Activated CD4-positive, alpha-beta T cell treated with anti-CD3 and anti-CD28 coated beads for 36 hours (primary cell): ENCODE measurements at regions not wholly inside any gene's neighbourhood (a gene's known extent, or its start where the extent isn't known, plus 50 kb on each side); places are given as distances from the start of the nearest gene placed in this dataset.

Experiments
- ATAC-seq: fragments of 200-7000 bp; cut with Tn5 transposase; one replicate; pipeline ENCODE4 v1.10.0; 2021; ENCODE audit warnings: mild to moderate bottlenecking, moderate library complexity
- CTCF ChIA-PET: fragments of 350-600 bp; sonication (Branson Sonifier 250); formaldehyde crosslinking; loops from one replicate; lab custom pipeline; 2021; ENCODE audit warnings: antibody characterized with exemption; lab: Charles Lee
- POLR2A ChIA-PET: fragments of 350-600 bp; sonication (Branson Sonifier 250); formaldehyde crosslinking; loops from one replicate; lab custom pipeline; 2021; ENCODE audit warnings: antibody characterized with exemption, inconsistent platforms; lab: Charles Lee
- DNase-seq: peaks from one replicate; pipeline ENCODE4 v3.0.0-alpha.2; 2020
- H3K27ac Mint-ChIP-seq: one replicate; pipeline ENCODE4 v1.8.0; 2021; ENCODE audit warnings: mixed read lengths
- H3K27me3 Mint-ChIP-seq: one replicate; pipeline ENCODE4 v1.8.0; 2021; ENCODE audit warnings: mixed read lengths
- H3K36me3 Mint-ChIP-seq: one replicate; pipeline ENCODE4 v1.8.0; 2021; ENCODE audit warnings: low read depth, mixed read lengths
- H3K4me1 Mint-ChIP-seq: one replicate; pipeline ENCODE4 v1.8.0; 2021; ENCODE audit warnings: mixed read lengths
- H3K4me3 Mint-ChIP-seq: one replicate; pipeline ENCODE4 v1.8.0; 2021; ENCODE audit warnings: mild to moderate bottlenecking, moderate library complexity, mixed read lengths
- H3K9me3 Mint-ChIP-seq: one replicate; pipeline ENCODE4 v1.8.0; 2021; ENCODE audit warnings: low read depth, mixed read lengths
- intact Hi-C, 2 experiments: fragments of 100-400 bp; cut with DNase I in 1 of 2; cut with micrococcal nuclease in 1 of 2; formaldehyde crosslinking; loops; one replicate each; pipeline versions ENCODE4 v1.14.2 to v1.15.1; 2022 to 2024; cut with DNase I, micrococcal nuclease

DNA sequence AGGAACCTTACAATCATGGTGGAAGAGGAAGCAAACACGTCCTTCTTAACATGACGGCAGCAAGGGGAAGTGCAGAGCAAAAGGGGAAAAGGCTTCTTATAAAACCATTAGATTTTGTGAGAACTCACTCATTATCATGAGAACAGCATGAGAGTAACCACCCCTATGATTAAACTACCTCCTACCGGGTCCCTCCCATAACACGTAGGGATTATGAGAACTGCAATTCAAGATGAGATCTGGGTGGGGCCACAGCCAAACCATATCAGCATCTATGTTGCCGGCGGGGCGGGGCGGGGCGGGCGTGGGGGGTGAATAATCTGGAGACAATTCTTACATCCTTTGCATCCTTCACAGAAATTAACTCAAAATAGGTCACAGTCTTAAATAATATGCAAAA lies 58.8 kb upstream of the GFPT2 start:
- H3K9me3 Mint-ChIP-seq = peaks cover 4% of the 10 kb centered on the region
- H3K4me3 Mint-ChIP-seq = no peak overlapping the region
- CTCF ChIA-PET = no interaction called here
- POLR2A ChIA-PET = no interaction called here
- H3K4me1 Mint-ChIP-seq = no peaks in the 10 kb centered on the region
- DNase-seq (no peak), ATAC-seq (no peak)
- intact Hi-C loops = no loop called here
- peaks cover 4% of the 10 kb centered on the region for H3K27me3 Mint-ChIP-seq
- H3K27ac Mint-ChIP-seq = no peak overlapping the region
- H3K36me3 Mint-ChIP-seq = no peaks in the 10 kb centered on the region

DNA sequence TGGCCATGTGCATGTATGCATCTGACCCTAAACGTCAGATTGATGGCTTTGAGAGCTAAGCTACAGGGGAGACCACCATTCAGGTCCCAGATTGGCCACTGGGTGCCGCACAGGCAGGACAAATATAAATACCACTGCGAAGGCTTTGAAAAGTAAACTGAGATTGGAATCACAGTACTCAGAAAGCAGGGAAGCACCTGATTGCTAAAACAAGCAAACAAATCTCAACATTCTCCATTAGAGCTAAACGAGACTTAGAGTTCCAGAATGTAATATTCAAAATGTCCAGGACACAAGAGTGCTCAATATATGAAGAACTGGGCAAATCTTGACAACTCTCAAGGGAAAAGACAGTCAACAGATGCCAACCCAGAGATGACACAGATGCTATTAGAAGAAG lies 61.0 kb upstream of the GFPT2 start:
- ChIA-PET CTCF (interaction anchor here (0.6 kb wide), 1 partner anchor 22 kb away, joined by 4 read pairs; no protein-coding TSS in a partner anchor), POLR2A (no interaction called here)
- no peak overlapping the region for H3K27ac Mint-ChIP-seq
- peaks cover 4% of the 10 kb centered on the region for H3K9me3 Mint-ChIP-seq
- H3K4me3 Mint-ChIP-seq = no peak overlapping the region
- no peak for DNase-seq
- no peak for ATAC-seq
- intact Hi-C loops = no loop called here
- H3K4me1 Mint-ChIP-seq = no peaks in the 10 kb centered on the region
- no peaks in the 10 kb centered on the region for H3K36me3 Mint-ChIP-seq
- H3K27me3 Mint-ChIP-seq = no peaks in the 10 kb centered on the region

GRCh38 chr5:180421672-180422071 lies 68.5 kb upstream of the GFPT2 start:
- H3K27ac Mint-ChIP-seq = no peak overlapping the region
- ChIA-PET POLR2A (interaction anchor here (0.7 kb wide), 1 partner anchor 69 kb away, joined by 3 read pairs; no protein-coding TSS in a partner anchor), CTCF (no interaction called here)
- intact Hi-C loops = no loop called here
- DNase-seq = no peak
- H3K9me3 Mint-ChIP-seq = no peaks in the 10 kb centered on the region
- no peak overlapping the region for H3K4me3 Mint-ChIP-seq
- ATAC-seq = no peak
- no peaks in the 10 kb centered on the region for H3K27me3 Mint-ChIP-seq
- H3K4me1 Mint-ChIP-seq = no peaks in the 10 kb centered on the region
- H3K36me3 Mint-ChIP-seq = no peaks in the 10 kb centered on the region

DNA sequence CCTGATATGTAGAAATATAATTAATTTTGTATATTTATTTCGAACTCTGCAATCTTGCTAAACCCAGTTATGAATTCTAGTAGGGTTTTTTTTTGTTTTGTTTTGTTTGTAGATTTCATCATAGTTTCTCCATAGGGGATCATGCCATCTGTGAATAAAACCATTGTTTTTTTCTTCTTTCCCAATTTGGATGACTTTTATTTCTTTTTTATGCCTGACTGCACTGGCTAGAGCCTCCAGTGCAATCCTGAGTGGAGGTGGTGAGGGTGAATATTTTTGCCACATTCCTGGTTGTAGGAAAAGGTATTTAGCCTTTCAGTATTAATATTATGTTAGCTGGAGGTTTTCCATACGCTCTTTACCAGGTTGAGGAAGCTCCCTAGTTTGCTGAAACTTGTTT lies 70.0 kb upstream of the GFPT2 start:
- no peak for DNase-seq

GRCh38 chr5:180423598-180423997 lies 70.5 kb upstream of the GFPT2 start:
- H3K4me3 Mint-ChIP-seq = no peak overlapping the region
- CTCF ChIA-PET = interaction anchor here (0.6 kb wide), 1 partner anchor 184 kb away, joined by 3 read pairs; no protein-coding TSS in a partner anchor
- POLR2A ChIA-PET = no interaction called here
- no peak for ATAC-seq
- H3K27ac Mint-ChIP-seq = no peak overlapping the region
- H3K36me3 Mint-ChIP-seq = no peaks in the 10 kb centered on the region
- H3K9me3 Mint-ChIP-seq = no peaks in the 10 kb centered on the region
- no peaks in the 10 kb centered on the region for H3K4me1 Mint-ChIP-seq
- intact Hi-C loops = no loop called here
- no peaks in the 10 kb centered on the region for H3K27me3 Mint-ChIP-seq
- DNase-seq = no peak

More for the DNA sequence above, 70.0 kb upstream of the GFPT2 start:
- Mint-ChIP-seq H3K4me1 (no peaks in the 10 kb centered on the region), H3K27ac (no peak overlapping the region), H3K9me3 (no peaks in the 10 kb centered on the region), H3K36me3 (no peaks in the 10 kb centered on the region), H3K4me3 (no peak overlapping the region), H3K27me3 (no peaks in the 10 kb centered on the region)
- CTCF ChIA-PET = interaction anchor here (0.6 to 0.7 kb wide), 2 partner anchors 185 to 990 kb away, joined by 3 to 4 read pairs; no protein-coding TSS in a partner anchor
- ATAC-seq = no peak
- intact Hi-C loops = no loop called here
- POLR2A ChIA-PET = no interaction called here

DNA sequence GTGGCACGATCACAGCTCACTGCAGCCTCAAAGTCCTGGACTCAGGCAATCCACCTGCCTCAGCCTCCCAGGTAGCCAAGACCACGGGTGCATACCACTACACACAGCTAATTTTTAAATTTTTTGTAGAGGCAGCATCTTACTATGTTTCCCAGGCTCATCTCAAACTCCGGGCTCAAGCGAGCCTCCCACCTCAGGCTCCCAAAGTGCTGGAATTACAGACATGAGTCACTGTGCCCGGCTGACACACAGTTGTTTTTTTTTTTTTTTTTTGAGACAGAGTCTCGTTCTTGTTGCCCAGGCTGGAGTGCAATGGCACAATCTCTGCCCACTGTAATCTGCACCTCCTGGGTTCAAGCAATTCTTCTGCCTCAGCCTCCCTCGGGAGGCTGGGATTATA lies 70.1 kb upstream of the CNOT6 start:
- intact Hi-C loops = loop anchor here in 1 of 2 experiments (2.0 kb wide), 1 partner anchor 15 kb away; no protein-coding TSS in a partner anchor
- no peak for ATAC-seq
- H3K27me3 Mint-ChIP-seq = no peaks in the 10 kb centered on the region
- CTCF ChIA-PET = no interaction called here
- H3K9me3 Mint-ChIP-seq = no peaks in the 10 kb centered on the region
- H3K36me3 Mint-ChIP-seq = no peaks in the 10 kb centered on the region
- H3K4me1 Mint-ChIP-seq = no peaks in the 10 kb centered on the region
- H3K27ac Mint-ChIP-seq = no peak overlapping the region
- H3K4me3 Mint-ChIP-seq = no peak overlapping the region
- DNase-seq = no peak
- POLR2A ChIA-PET = no interaction called here

DNA sequence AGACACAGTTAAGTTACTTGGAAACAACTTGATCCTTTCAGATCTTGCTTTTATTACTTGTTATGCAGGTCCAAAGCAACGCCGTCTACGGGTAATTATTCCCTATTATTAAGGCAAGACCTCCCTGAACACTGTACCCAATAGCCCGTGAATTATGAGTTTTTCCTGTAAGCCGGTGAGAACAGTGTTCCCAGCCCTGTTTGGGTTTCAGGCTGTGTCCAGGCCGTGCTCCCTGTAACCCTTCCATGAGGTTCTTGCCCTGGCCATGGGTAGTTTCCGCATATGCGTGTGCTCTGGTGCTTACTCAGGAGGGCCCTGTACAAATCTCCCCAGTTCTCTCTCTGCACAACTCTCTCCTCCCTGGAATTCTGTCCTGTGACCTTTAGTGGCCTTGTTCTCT lies 65.6 kb upstream of the CNOT6 start:
- no peak for DNase-seq
- H3K4me3 Mint-ChIP-seq = no peak overlapping the region
- H3K27me3 Mint-ChIP-seq = no peaks in the 10 kb centered on the region
- ChIA-PET POLR2A (no interaction called here), CTCF (no interaction called here)
- ATAC-seq = no peak
- intact Hi-C loops = no loop called here
- no peak overlapping the region for H3K27ac Mint-ChIP-seq
- H3K36me3 Mint-ChIP-seq = no peaks in the 10 kb centered on the region
- no peaks in the 10 kb centered on the region for H3K9me3 Mint-ChIP-seq
- H3K4me1 Mint-ChIP-seq = no peaks in the 10 kb centered on the region

- no peaks in the 10 kb centered on the region for H3K4me1 Mint-ChIP-seq
- no peaks in the 10 kb centered on the region for H3K36me3 Mint-ChIP-seq
- ATAC-seq (no peak), DNase-seq (no peak)
- H3K4me3 Mint-ChIP-seq = no peak overlapping the region
- intact Hi-C loops = no loop called here
- H3K27ac Mint-ChIP-seq = no peak overlapping the region
- CTCF ChIA-PET = no interaction called here
- POLR2A ChIA-PET = no interaction called here
- H3K9me3 Mint-ChIP-seq = no peaks in the 10 kb centered on the region
- no peaks in the 10 kb centered on the region for H3K27me3 Mint-ChIP-seq
These were observed 62.2 kb upstream of the CNOT6 start for GRCh38 chr5:180431932-180432331.

- no peaks in the 10 kb centered on the region for H3K9me3 Mint-ChIP-seq
- no peak overlapping the region for H3K27ac Mint-ChIP-seq
- no peak for ATAC-seq
- H3K27me3 Mint-ChIP-seq = no peaks in the 10 kb centered on the region
- intact Hi-C loops = no loop called here
- no peak overlapping the region for H3K4me3 Mint-ChIP-seq
- CTCF ChIA-PET = interaction anchor here (0.5 kb wide), 1 partner anchor 41 kb away, joined by 4 read pairs; no protein-coding TSS in a partner anchor
- DNase-seq = no peak
- H3K36me3 Mint-ChIP-seq = no peaks in the 10 kb centered on the region
- H3K4me1 Mint-ChIP-seq = no peaks in the 10 kb centered on the region
- POLR2A ChIA-PET = no interaction called here
These were observed 61.2 kb upstream of the CNOT6 start for GRCh38 chr5:180433032-180433422.

- Mint-ChIP-seq H3K9me3 (no peaks in the 10 kb centered on the region), H3K27ac (no peak overlapping the region), H3K4me3 (no peak overlapping the region), H3K4me1 (peaks cover 2% of the 10 kb centered on the region), H3K27me3 (peaks cover 9% of the 10 kb centered on the region), H3K36me3 (no peaks in the 10 kb centered on the region)
- ATAC-seq = no peak
- intact Hi-C loops = no loop called here
- ChIA-PET CTCF (no interaction called here), POLR2A (no interaction called here)
- no peak for DNase-seq
These were observed 58.6 kb upstream of the CNOT6 start for GRCh38 chr5:180435594-180435993.

GRCh38 chr5:180436275-180436674 lies 57.9 kb upstream of the CNOT6 start:
- ChIA-PET POLR2A (no interaction called here), CTCF (interaction anchor here (0.7 kb wide), 1 partner anchor 22 kb away, joined by 4 read pairs; no protein-coding TSS in a partner anchor)
- H3K4me1 Mint-ChIP-seq = peaks cover 2% of the 10 kb centered on the region
- DNase-seq (no peak), ATAC-seq (no peak)
- no peak overlapping the region for H3K27ac Mint-ChIP-seq
- intact Hi-C loops = no loop called here
- peaks cover 10% of the 10 kb centered on the region for H3K27me3 Mint-ChIP-seq
- H3K4me3 Mint-ChIP-seq = no peak overlapping the region
- H3K9me3 Mint-ChIP-seq = no peaks in the 10 kb centered on the region
- H3K36me3 Mint-ChIP-seq = no peaks in the 10 kb centered on the region

DNA sequence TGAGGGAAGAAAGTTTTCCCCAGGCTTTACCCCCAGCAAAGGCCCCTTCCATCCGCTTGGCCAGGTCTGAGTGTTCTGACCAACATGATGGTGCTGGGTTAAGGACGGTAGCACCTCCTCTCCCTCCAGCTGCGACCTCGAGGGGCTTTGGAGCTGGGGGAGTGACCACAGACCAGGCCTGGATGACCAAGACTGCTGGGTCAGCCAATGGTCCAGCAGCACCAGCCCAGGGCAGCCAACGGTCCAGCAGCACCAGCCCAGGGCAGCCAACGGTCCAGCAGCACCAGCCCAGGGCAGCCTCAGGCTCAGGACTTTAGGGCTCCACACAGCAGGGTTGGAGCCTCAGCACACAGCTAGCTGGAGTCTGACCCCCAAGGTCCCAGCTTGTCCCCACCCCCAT lies 57.2 kb upstream of the CNOT6 start:
- no peak for ATAC-seq
- no peaks in the 10 kb centered on the region for H3K9me3 Mint-ChIP-seq
- peaks cover 10% of the 10 kb centered on the region for H3K27me3 Mint-ChIP-seq
- no peak overlapping the region for H3K4me3 Mint-ChIP-seq
- DNase-seq = no peak
- H3K36me3 Mint-ChIP-seq = no peaks in the 10 kb centered on the region
- intact Hi-C loops = no loop called here
- POLR2A ChIA-PET = no interaction called here
- peaks cover 2% of the 10 kb centered on the region for H3K4me1 Mint-ChIP-seq
- H3K27ac Mint-ChIP-seq = no peak overlapping the region
- CTCF ChIA-PET = interaction anchor here (0.7 kb wide), 1 partner anchor 23 kb away, joined by 4 read pairs; no protein-coding TSS in a partner anchor
